Stomach (tissue), 4 donors: ENCODE measurements at regions not wholly inside any gene's neighbourhood (a gene's known extent, or its start where the extent isn't known, plus 50 kb on each side); places are given as distances from the start of the nearest gene placed in this dataset.
"Not testable (repeated sequence)": the region's sequence is repeated elsewhere in the genome, so short reads cannot be mapped to it uniquely, and the experiment has no call there.

Source experiments
- POLR2A ChIP-seq, 4 donors: fragments of 450-650 bp; IDR thresholded peaks; one replicate each; pipeline ENCODE4 v1.6.1; 2016; ENCODE audit warnings: antibody characterized with exemption in 4 of 4, control low read depth in 2 of 4, mild to moderate bottlenecking in 1 of 4, moderate library complexity in 1 of 4
- TF ChIP-seq, protein P1 (sequence below), 7 experiments: fragments of 450-650 bp in 4 of 7; fragments of 200-600 bp in 3 of 7; sonication (generic) in 3 of 7; IDR thresholded peaks; one replicate each; pipeline ENCODE4 v1.5.1; 2016 to 2019; ENCODE audit warnings: antibody characterized with exemption in 7 of 7, control low read depth in 2 of 7, mild to moderate bottlenecking in 1 of 7

DNA sequence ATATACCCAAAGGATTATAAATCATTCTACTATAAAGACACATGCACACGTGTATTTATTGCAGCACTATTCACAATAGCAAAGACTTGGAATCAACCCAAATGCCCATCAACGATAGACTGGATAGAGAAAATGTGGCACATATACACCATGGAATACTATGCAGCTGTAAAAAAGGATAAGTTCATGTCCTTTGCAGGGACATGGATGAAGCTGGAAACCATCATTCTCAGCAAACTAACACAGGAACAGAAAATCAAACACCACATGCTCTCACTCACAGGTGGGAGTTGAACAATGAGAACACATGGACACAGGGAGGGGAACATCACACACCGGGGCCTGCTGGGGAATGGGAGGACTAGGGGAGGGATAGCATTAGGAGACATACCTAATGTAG is 473.9 kb downstream of the SIPA1L2 start:
- TF ChIP-seq, protein P1, sequence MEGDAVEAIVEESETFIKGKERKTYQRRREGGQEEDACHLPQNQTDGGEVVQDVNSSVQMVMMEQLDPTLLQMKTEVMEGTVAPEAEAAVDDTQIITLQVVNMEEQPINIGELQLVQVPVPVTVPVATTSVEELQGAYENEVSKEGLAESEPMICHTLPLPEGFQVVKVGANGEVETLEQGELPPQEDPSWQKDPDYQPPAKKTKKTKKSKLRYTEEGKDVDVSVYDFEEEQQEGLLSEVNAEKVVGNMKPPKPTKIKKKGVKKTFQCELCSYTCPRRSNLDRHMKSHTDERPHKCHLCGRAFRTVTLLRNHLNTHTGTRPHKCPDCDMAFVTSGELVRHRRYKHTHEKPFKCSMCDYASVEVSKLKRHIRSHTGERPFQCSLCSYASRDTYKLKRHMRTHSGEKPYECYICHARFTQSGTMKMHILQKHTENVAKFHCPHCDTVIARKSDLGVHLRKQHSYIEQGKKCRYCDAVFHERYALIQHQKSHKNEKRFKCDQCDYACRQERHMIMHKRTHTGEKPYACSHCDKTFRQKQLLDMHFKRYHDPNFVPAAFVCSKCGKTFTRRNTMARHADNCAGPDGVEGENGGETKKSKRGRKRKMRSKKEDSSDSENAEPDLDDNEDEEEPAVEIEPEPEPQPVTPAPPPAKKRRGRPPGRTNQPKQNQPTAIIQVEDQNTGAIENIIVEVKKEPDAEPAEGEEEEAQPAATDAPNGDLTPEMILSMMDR (IDR thresholded peaks at IDR 0.05) = not testable (repeated sequence)
- not testable (repeated sequence) for TF ChIP-seq POLR2A (IDR thresholded peaks at IDR 0.05)
